H9 (cell line): ENCODE measurements at regions not wholly inside any gene's neighbourhood (a gene's known extent, or its start where the extent isn't known, plus 50 kb on each side); places are given as distances from the start of the nearest gene placed in this dataset.

Experiments
- DNase-seq: peaks from one replicate; pipeline ENCODE4 v3.0.0-alpha.2; 2017
- H2AFZ ChIP-seq: one replicate; pipeline ENCODE4 v1.6.1; 2013; ENCODE audit warnings: mild to moderate bottlenecking, low read length, control low read depth, moderate library complexity
- H2AK5ac ChIP-seq: 2 replicates; pipeline ENCODE4 v1.6.1; 2013; ENCODE audit warnings: low read length, control low read depth, mixed read lengths; ENCODE audit not compliant: insufficient read length
- H2BK120ac ChIP-seq: one replicate; pipeline ENCODE4 v1.6.1; 2013; ENCODE audit warnings: low read depth, mild to moderate bottlenecking, low read length, control low read depth, inconsistent platforms; ENCODE audit not compliant: poor library complexity, severe bottlenecking
- H2BK12ac ChIP-seq: 2 replicates; pipeline ENCODE4 v1.6.1; 2013; ENCODE audit warnings: low read length, control low read depth, mixed read lengths, low read depth; ENCODE audit not compliant: insufficient read length
- H2BK15ac ChIP-seq: 2 replicates; pipeline ENCODE4 v1.6.1; 2013; ENCODE audit warnings: low read depth, low read length, control low read depth
- H2BK20ac ChIP-seq: one replicate; pipeline ENCODE4 v1.6.1; 2013; ENCODE audit warnings: low read depth, mild to moderate bottlenecking, low read length, control low read depth, inconsistent platforms; ENCODE audit not compliant: poor library complexity, severe bottlenecking
- H2BK5ac ChIP-seq: 2 replicates; pipeline ENCODE4 v1.6.1; 2013; ENCODE audit warnings: low read length, control low read depth, mixed read lengths; ENCODE audit not compliant: insufficient read length
- H3K14ac ChIP-seq: 2 replicates; pipeline ENCODE4 v1.6.1; 2013; ENCODE audit warnings: low read length, control low read depth; ENCODE audit not compliant: insufficient read depth
- H3K18ac ChIP-seq: 2 replicates; pipeline ENCODE4 v1.6.1; 2013; ENCODE audit warnings: low read depth, mild to moderate bottlenecking, mixed read lengths, low read length, control low read depth; ENCODE audit not compliant: insufficient read length
- H3K23ac ChIP-seq: 2 replicates; pipeline ENCODE4 v1.6.1; 2013; ENCODE audit warnings: low read length, control low read depth, mixed read lengths, low read depth; ENCODE audit not compliant: insufficient read length
- H3K23me2 ChIP-seq: 2 replicates; pipeline ENCODE4 v1.6.1; 2013; ENCODE audit warnings: low read depth, mild to moderate bottlenecking, mixed read lengths, low read length, control low read depth; ENCODE audit not compliant: insufficient read length, poor library complexity, severe bottlenecking
- H3K27ac ChIP-seq: 2 replicates; pipeline ENCODE4 v1.5.1; 2013; ENCODE audit warnings: low read length, control low read depth, mixed read lengths, low read depth; ENCODE audit not compliant: insufficient read length
- H3K27me3 ChIP-seq: 2 replicates; pipeline ENCODE4 v1.6.1; 2013; ENCODE audit warnings: low read length, control low read depth, inconsistent platforms; ENCODE audit not compliant: insufficient read depth
- H3K4ac ChIP-seq: 2 replicates; pipeline ENCODE4 v1.6.1; 2013; ENCODE audit warnings: low read depth, mild to moderate bottlenecking, control low read depth, inconsistent platforms, low read length, moderate library complexity
- H3K4me1 ChIP-seq: 2 replicates; pipeline ENCODE4 v1.6.1; 2013; ENCODE audit warnings: low read length, control low read depth, inconsistent platforms; ENCODE audit not compliant: insufficient read depth
- H3K4me2 ChIP-seq: 2 replicates; pipeline ENCODE4 v1.6.1; 2013; ENCODE audit warnings: low read length, control low read depth, mixed read lengths; ENCODE audit not compliant: insufficient read length, insufficient read depth
- H3K56ac ChIP-seq: 2 replicates; pipeline ENCODE4 v1.6.1; 2013; ENCODE audit warnings: low read depth, mild to moderate bottlenecking, mixed read lengths, low read length, control low read depth; ENCODE audit not compliant: insufficient read length
- H3K79me1 ChIP-seq: 2 replicates; pipeline ENCODE4 v1.6.1; 2013; ENCODE audit warnings: low read depth, mild to moderate bottlenecking, moderate library complexity, low read length, control low read depth, inconsistent platforms; ENCODE audit not compliant: insufficient read depth, poor library complexity, severe bottlenecking
- H3K79me2 ChIP-seq: 2 replicates; pipeline ENCODE4 v1.6.1; 2013; ENCODE audit warnings: low read length, control low read depth, inconsistent platforms; ENCODE audit not compliant: insufficient read depth
- H3K9ac ChIP-seq: 2 replicates; pipeline ENCODE4 v1.6.1; 2013; ENCODE audit warnings: low read length, control low read depth, mixed read lengths; ENCODE audit not compliant: insufficient read length; ENCODE audit errors: extremely low read depth
- H3K9me3 ChIP-seq: one replicate; pipeline ENCODE4 v1.6.1; 2013; ENCODE audit warnings: low read depth, low read length, inconsistent platforms; ENCODE audit not compliant: control insufficient read depth
- H3T11ph ChIP-seq: one replicate; pipeline ENCODE4 v1.6.1; 2013; ENCODE audit warnings: mild to moderate bottlenecking, low read length, control low read depth, inconsistent platforms
- H4K20me1 ChIP-seq: one replicate; pipeline ENCODE4 v1.6.1; 2013; ENCODE audit not compliant: control insufficient read depth, insufficient read length, insufficient read depth
- H4K5ac ChIP-seq: 2 replicates; pipeline ENCODE4 v1.6.1; 2013; ENCODE audit warnings: low read depth, mild to moderate bottlenecking, mixed read lengths, low read length, control low read depth; ENCODE audit not compliant: insufficient read length
- H4K8ac ChIP-seq: replicated peaks from 2 replicates; pipeline ENCODE4 v1.6.1; 2013; ENCODE audit warnings: low read length, control low read depth, mixed read lengths, low read depth; ENCODE audit not compliant: insufficient read length
- H4K91ac ChIP-seq: 2 replicates; pipeline ENCODE4 v1.6.1; 2013; ENCODE audit warnings: low read depth, mild to moderate bottlenecking, moderate library complexity, mixed read lengths, low read length, control low read depth; ENCODE audit not compliant: insufficient read length
- H3K27ac Mint-ChIP-seq, 3 experiments: 2 replicates in 2 of 3; 3 replicates in 1 of 3; pipeline ENCODE4 v1.8.0; 2020 to 2021; ENCODE audit warnings: mixed read lengths in 3 of 3, mild to moderate bottlenecking in 1 of 3, moderate library complexity in 1 of 3
- H3K27me3 Mint-ChIP-seq: 2 replicates; pipeline ENCODE4 v1.8.0; 2021; ENCODE audit warnings: low read depth, mild to moderate bottlenecking, moderate library complexity, mixed read lengths
- H3K36me3 Mint-ChIP-seq, 3 experiments: 2 replicates in 2 of 3; 3 replicates in 1 of 3; pipeline ENCODE4 v1.8.0; 2020 to 2021; ENCODE audit warnings: low read depth in 3 of 3, mixed read lengths in 3 of 3; ENCODE audit not compliant: insufficient read depth in 1 of 3
- H3K4me1 Mint-ChIP-seq, 2 experiments: 2 replicates each; pipeline ENCODE4 v1.8.0; 2020; ENCODE audit warnings: mixed read lengths in 2 of 2
- H3K4me3 Mint-ChIP-seq, 2 experiments: 2 replicates in 1 of 2; 3 replicates in 1 of 2; pipeline ENCODE4 v1.8.0; 2020 to 2021; ENCODE audit warnings: mild to moderate bottlenecking in 2 of 2, mixed read lengths in 2 of 2, moderate library complexity in 1 of 2
- H3K9me3 Mint-ChIP-seq, 2 experiments: 2 replicates in 1 of 2; 3 replicates in 1 of 2; pipeline ENCODE4 v1.8.0; 2020; ENCODE audit warnings: mild to moderate bottlenecking in 2 of 2, mixed read lengths in 2 of 2, moderate library complexity in 1 of 2
- WGBS: extraction: QIAGEN DNeasy Blood & Tissue Kit; methylation state at CpG from one replicate; pipeline ENCODE4 v1.1.7; 2013; ENCODE audit warnings: missing lambda C conversion rate, low lambda C conversion rate, mixed read lengths; ENCODE audit not compliant: insufficient read length; ENCODE audit errors: extremely low coverage; 5-methylcytosine and 5-hydroxymethylcytosine counted together
- TF ChIP-seq, protein P1 (sequence below): fragments of 200-600 bp; sonication (generic); conservative IDR thresholded peaks from 3 replicates; pipeline ENCODE4 v1.8.0; 2021; ENCODE audit warnings: antibody characterized with exemption, mild to moderate bottlenecking

DNA sequence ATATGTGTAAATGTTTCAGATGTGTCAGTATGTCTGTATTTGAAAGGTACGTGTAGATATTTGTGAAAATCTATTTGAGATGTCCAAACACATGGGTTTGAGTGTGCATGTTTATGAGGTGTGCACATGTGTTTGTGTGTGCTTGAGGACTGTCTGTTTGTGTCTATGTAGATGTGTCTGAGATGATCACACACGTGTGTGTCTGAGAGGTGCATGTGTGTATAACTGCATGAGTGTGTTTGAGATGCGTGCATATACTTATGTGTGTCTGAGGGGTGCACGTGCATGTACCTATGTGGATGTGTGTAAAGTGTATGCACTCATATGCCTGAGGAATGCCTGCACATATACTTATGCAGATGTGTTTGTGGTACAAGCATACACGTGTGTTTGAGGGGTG lies 584.4 kb downstream of the BUD13 start:
- DNase-seq, result no peak
- H3T11ph ChIP-seq, result no peak overlapping the region
- no peak overlapping the region for H4K8ac ChIP-seq
- no peak overlapping the region for H3K23ac ChIP-seq
- no peak overlapping the region for H3K56ac ChIP-seq
- H2BK120ac ChIP-seq, result no peak overlapping the region
- H3K23me2 ChIP-seq, result peaks cover 7% of the 10 kb centered on the region
- Mint-ChIP-seq H3K27me3 (peaks cover 20% of the 10 kb centered on the region), H3K27ac (no peak overlapping the region), H3K9me3 (no peaks in the 10 kb centered on the region), H3K36me3 (no peaks in the 10 kb centered on the region), H3K4me1 (peaks cover 21 to 34% of the 10 kb centered on the region in 2 experiments), H3K4me3 (no peak overlapping the region)
- no CpG with 5 or more reads among the region's 5 CpGs for WGBS
- H2BK15ac ChIP-seq, result no peak overlapping the region
- H3K79me1 ChIP-seq, result no peaks in the 10 kb centered on the region
- H3K27ac ChIP-seq, result no peak overlapping the region
- H3K9ac ChIP-seq, result no peak overlapping the region
- H3K14ac ChIP-seq, result no peak overlapping the region
- H4K91ac ChIP-seq, result no peak overlapping the region
- H3K79me2 ChIP-seq, result no peaks in the 10 kb centered on the region
- H2BK5ac ChIP-seq, result no peak overlapping the region
- H4K5ac ChIP-seq, result no peak overlapping the region
- TF ChIP-seq, protein P1, sequence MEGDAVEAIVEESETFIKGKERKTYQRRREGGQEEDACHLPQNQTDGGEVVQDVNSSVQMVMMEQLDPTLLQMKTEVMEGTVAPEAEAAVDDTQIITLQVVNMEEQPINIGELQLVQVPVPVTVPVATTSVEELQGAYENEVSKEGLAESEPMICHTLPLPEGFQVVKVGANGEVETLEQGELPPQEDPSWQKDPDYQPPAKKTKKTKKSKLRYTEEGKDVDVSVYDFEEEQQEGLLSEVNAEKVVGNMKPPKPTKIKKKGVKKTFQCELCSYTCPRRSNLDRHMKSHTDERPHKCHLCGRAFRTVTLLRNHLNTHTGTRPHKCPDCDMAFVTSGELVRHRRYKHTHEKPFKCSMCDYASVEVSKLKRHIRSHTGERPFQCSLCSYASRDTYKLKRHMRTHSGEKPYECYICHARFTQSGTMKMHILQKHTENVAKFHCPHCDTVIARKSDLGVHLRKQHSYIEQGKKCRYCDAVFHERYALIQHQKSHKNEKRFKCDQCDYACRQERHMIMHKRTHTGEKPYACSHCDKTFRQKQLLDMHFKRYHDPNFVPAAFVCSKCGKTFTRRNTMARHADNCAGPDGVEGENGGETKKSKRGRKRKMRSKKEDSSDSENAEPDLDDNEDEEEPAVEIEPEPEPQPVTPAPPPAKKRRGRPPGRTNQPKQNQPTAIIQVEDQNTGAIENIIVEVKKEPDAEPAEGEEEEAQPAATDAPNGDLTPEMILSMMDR, result no peak
- no peak overlapping the region for H3K4ac ChIP-seq
- no peaks in the 10 kb centered on the region; the same call in 1 of the 2 replicates for H3K27me3 ChIP-seq
- H4K20me1 ChIP-seq, result no peaks in the 10 kb centered on the region
- H3K4me2 ChIP-seq, result no peak overlapping the region
- H2AFZ ChIP-seq, result no peak overlapping the region
- H2BK20ac ChIP-seq, result no peak overlapping the region
- no peak overlapping the region for H2BK12ac ChIP-seq
- no peak overlapping the region for H3K18ac ChIP-seq
- H2AK5ac ChIP-seq, result no peak overlapping the region
- H3K9me3 ChIP-seq, result no peaks in the 10 kb centered on the region
- H3K4me1 ChIP-seq, result peaks cover 13% of the 10 kb centered on the region; the same call in 1 of the 2 replicates
